ACC112 (cell line): ENCODE measurements at regions not wholly inside any gene's neighbourhood (a gene's known extent, or its start where the extent isn't known, plus 50 kb on each side); places are given as distances from the start of the nearest gene placed in this dataset.
A peak's percentile ranks its signal among the peaks of the same experiment; 100 is the strongest.
"Not testable (repeated sequence)": the region's sequence is repeated elsewhere in the genome, so short reads cannot be mapped to it uniquely, and the experiment has no call there.

Experiments used
- H2AFZ ChIP-seq: fragments of 200-600 bp; sonication (generic); one replicate; pipeline ENCODE4 v1.6.0; 2017; ENCODE audit warnings: antibody characterized with exemption, low read length; ENCODE audit not compliant: unreplicated experiment
- H3K27ac ChIP-seq: fragments of 200-600 bp; sonication (generic); 2 replicates; pipeline ENCODE4 v1.5.1; 2014; ENCODE audit warnings: low read depth, mild to moderate bottlenecking, antibody characterized with exemption, low read length, moderate library complexity
- H3K27me3 ChIP-seq: fragments of 200-600 bp; sonication (generic); 2 replicates; pipeline ENCODE4 v1.6.1; 2014; ENCODE audit warnings: mild to moderate bottlenecking, antibody characterized with exemption, low read length, moderate library complexity, mixed read lengths; ENCODE audit not compliant: insufficient read depth
- H3K36me3 ChIP-seq: fragments of 200-600 bp; sonication (generic); 2 replicates; pipeline ENCODE4 v1.6.1; 2016; ENCODE audit warnings: mild to moderate bottlenecking, antibody characterized with exemption, low read length, moderate library complexity, mixed read lengths; ENCODE audit not compliant: insufficient read depth
- H3K4me1 ChIP-seq: fragments of 200-600 bp; sonication (generic); one replicate; pipeline ENCODE4 v1.6.1; 2016; ENCODE audit warnings: low read length, mixed read lengths; ENCODE audit not compliant: insufficient read depth, unreplicated experiment, control insufficient read depth
- H3K4me3 ChIP-seq: fragments of 200-600 bp; sonication (generic); 2 replicates; pipeline ENCODE4 v1.5.1; 2014; ENCODE audit warnings: mild to moderate bottlenecking, low read depth, low read length
- H3K79me2 ChIP-seq: fragments of 200-600 bp; sonication (generic); one replicate; pipeline ENCODE4 v1.6.0; 2016; ENCODE audit warnings: low read length; ENCODE audit not compliant: control insufficient read depth, unreplicated experiment, insufficient read depth

- Histone ChIP-seq H2AFZ (no peak overlapping the region), H3K4me1 (peaks cover 17% of the 10 kb centered on the region), H3K36me3 (no peaks in the 10 kb centered on the region), H3K4me3 (no peak overlapping the region), H3K79me2 (no peaks in the 10 kb centered on the region), H3K27me3 (no peaks in the 10 kb centered on the region), H3K27ac (peak overlapping the region; percentile 89; the same call in 1 of the 2 replicates)
Observed at GRCh38 chr6:53431704-53432103, 83.0 kb upstream of the ELOVL5 start.

GRCh38 chr6:53429401-53429800, 80.7 kb upstream of the ELOVL5 start:
- H3K27me3 ChIP-seq = no peaks in the 10 kb centered on the region
- no peaks in the 10 kb centered on the region for H3K36me3 ChIP-seq

GRCh38 chr6:53428886-53429285, 80.1 kb upstream of the ELOVL5 start:
- Histone ChIP-seq H3K79me2 (no peaks in the 10 kb centered on the region), H3K27me3 (no peaks in the 10 kb centered on the region), H3K27ac (no peak overlapping the region), H3K4me3 (no peak overlapping the region), H3K36me3 (no peaks in the 10 kb centered on the region), H3K4me1 (peaks cover 14% of the 10 kb centered on the region), H2AFZ (no peak overlapping the region)

More at GRCh38 chr6:53429401-53429800, 80.7 kb upstream of the ELOVL5 start:
- H2AFZ ChIP-seq = no peak overlapping the region
- peaks cover 15% of the 10 kb centered on the region for H3K4me1 ChIP-seq
- H3K27ac ChIP-seq = no peak overlapping the region
- H3K4me3 ChIP-seq = no peak overlapping the region
- H3K79me2 ChIP-seq = no peaks in the 10 kb centered on the region

GRCh38 chr6:53426667-53427270, 78.0 kb upstream of the ELOVL5 start:
- no peak overlapping the region for H2AFZ ChIP-seq

GRCh38 chr6:53426117-53426516, 77.4 kb upstream of the ELOVL5 start:
- Histone ChIP-seq H2AFZ (no peak overlapping the region), H3K27me3 (peaks cover 15% of the 10 kb centered on the region), H3K4me1 (no peaks in the 10 kb centered on the region), H3K4me3 (no peak overlapping the region), H3K79me2 (no peaks in the 10 kb centered on the region), H3K36me3 (no peaks in the 10 kb centered on the region), H3K27ac (no peak overlapping the region)

More at GRCh38 chr6:53426667-53427270, 78.0 kb upstream of the ELOVL5 start:
- peaks cover 15% of the 10 kb centered on the region for H3K27me3 ChIP-seq
- H3K4me1 ChIP-seq = no peaks in the 10 kb centered on the region
- no peaks in the 10 kb centered on the region for H3K36me3 ChIP-seq
- H3K79me2 ChIP-seq = no peaks in the 10 kb centered on the region
- no peak overlapping the region for H3K4me3 ChIP-seq
- H3K27ac ChIP-seq = no peak overlapping the region

- Histone ChIP-seq H3K27ac (no peak overlapping the region), H3K27me3 (peaks cover 15% of the 10 kb centered on the region), H3K4me1 (no peaks in the 10 kb centered on the region), H3K79me2 (no peaks in the 10 kb centered on the region), H3K4me3 (no peak overlapping the region), H2AFZ (no peak overlapping the region), H3K36me3 (no peaks in the 10 kb centered on the region)
Observed at GRCh38 chr6:53424976-53425718, 76.4 kb upstream of the ELOVL5 start.

GRCh38 chr6:53424300-53424699, 75.5 kb upstream of the ELOVL5 start:
- Histone ChIP-seq H3K27ac (no peak overlapping the region), H3K4me3 (no peak overlapping the region), H3K27me3 (peaks cover 15% of the 10 kb centered on the region), H3K4me1 (no peaks in the 10 kb centered on the region), H2AFZ (no peak overlapping the region), H3K36me3 (no peaks in the 10 kb centered on the region), H3K79me2 (no peaks in the 10 kb centered on the region)

- H3K79me2 ChIP-seq, H3K27ac ChIP-seq, H2AFZ ChIP-seq, H3K4me1 ChIP-seq, H3K36me3 ChIP-seq, H3K4me3 ChIP-seq: not testable (repeated sequence)
- peaks cover 15% of the 10 kb centered on the region for H3K27me3 ChIP-seq
Observed at GRCh38 chr6:53423560-53423959, 74.8 kb upstream of the ELOVL5 start.

GRCh38 chr6:53419026-53419425, 70.3 kb upstream of the ELOVL5 start:
- Histone ChIP-seq H3K4me1 (no peaks in the 10 kb centered on the region), H3K36me3 (no peaks in the 10 kb centered on the region), H3K27me3 (peaks cover 15% of the 10 kb centered on the region), H3K79me2 (no peaks in the 10 kb centered on the region), H3K27ac (no peak overlapping the region), H2AFZ (no peak overlapping the region), H3K4me3 (no peak overlapping the region)

GRCh38 chr6:53418288-53418687, 69.5 kb upstream of the ELOVL5 start:
- H3K4me1 ChIP-seq = no peaks in the 10 kb centered on the region
- H3K27ac ChIP-seq = no peak overlapping the region
- peaks cover 14% of the 10 kb centered on the region for H3K27me3 ChIP-seq
- no peak overlapping the region for H2AFZ ChIP-seq
- H3K36me3 ChIP-seq = no peaks in the 10 kb centered on the region
- H3K4me3 ChIP-seq = no peak overlapping the region
- H3K79me2 ChIP-seq = no peaks in the 10 kb centered on the region

- H3K36me3 ChIP-seq = no peaks in the 10 kb centered on the region
- H2AFZ ChIP-seq = no peak overlapping the region
- no peaks in the 10 kb centered on the region for H3K4me1 ChIP-seq
- H3K27me3 ChIP-seq = peaks cover 2% of the 10 kb centered on the region
- no peaks in the 10 kb centered on the region for H3K79me2 ChIP-seq
- H3K27ac ChIP-seq = no peak overlapping the region
- no peak overlapping the region for H3K4me3 ChIP-seq
Observed at GRCh38 chr6:53417141-53417540, 68.4 kb upstream of the ELOVL5 start.
